K562 (cell line): ENCODE measurements at regions not wholly inside any gene's neighbourhood (a gene's known extent, or its start where the extent isn't known, plus 50 kb on each side); places are given as distances from the start of the nearest gene placed in this dataset.

Source experiments
- ATAC-seq: fragments of 200-7000 bp; cut with Tn5 transposase; 3 replicates; pipeline ENCODE4 v1.9.1; 2020; ENCODE audit warnings: moderate library complexity
- BruUV-seq: library from RNA; stranded (reverse); fragments of 400-500 nt; replicated peaks from 2 replicates; lab custom pipeline; 2021; lab: Mats Ljungman, UMichigan
- CTCF ChIA-PET: fragments of 300-600 bp; formaldehyde crosslinking; extraction: SDS; loops from one replicate; lab custom pipeline; 2021; ENCODE audit warnings: low intra/inter-chr PET ratio; lab: Yijun Ruan, JAX
- POLR2A ChIA-PET: fragments of 300-600, 350-650 bp; sonication (Branson Sonifier 250); formaldehyde crosslinking; extraction: SDS; loops from one replicate; lab custom pipeline; 2021; ENCODE audit warnings: antibody characterized with exemption, inconsistent platforms; lab: Yijun Ruan, JAX
- DNase-seq, 4 experiments: peaks; one replicate each; pipeline versions ENCODE4 v3.0.0 to v3.0.0-alpha.2; 2011 to 2018; ENCODE audit warnings: low spot score in 3 of 4, mixed read lengths in 3 of 4; ENCODE audit errors: extremely low read depth in 1 of 4
- FAIRE-seq: peaks from 2 replicates; lab custom pipeline; 2011; peaks lifted over from hg19 to GRCh38; lab: Jason Lieb, UNC
- H2AFZ ChIP-seq: 2 replicates; pipeline ENCODE4 v1.6.0; 2011; ENCODE audit warnings: low read depth, low read length, control low read depth, inconsistent platforms
- H3K27ac ChIP-seq: fragments of 200-600 bp; 3 replicates; pipeline ENCODE4 v1.8.0; 2011; ENCODE audit warnings: low read depth, mild to moderate bottlenecking, control low read depth, inconsistent platforms, low read length, moderate library complexity, mixed read lengths; ENCODE audit errors: extremely low read depth
- H3K27me3 ChIP-seq, 2 experiments: fragments of 300-600 bp in 1 of 2; 2 replicates in 1 of 2; 3 replicates in 1 of 2; pipeline versions ENCODE4 v1.6.0 to v1.8.0; 2011; ENCODE audit warnings: inconsistent platforms in 2 of 2, low read length in 2 of 2, mild to moderate bottlenecking in 1 of 2, mixed read lengths in 1 of 2, moderate library complexity in 1 of 2; ENCODE audit not compliant: control insufficient read depth in 2 of 2, insufficient read depth in 2 of 2
- H3K36me3 ChIP-seq: fragments of 300-600 bp; 3 replicates; pipeline ENCODE4 v1.8.0; 2011; ENCODE audit warnings: mild to moderate bottlenecking, low read length, inconsistent platforms; ENCODE audit not compliant: control insufficient read depth, insufficient read depth
- H3K4me1 ChIP-seq, 2 experiments: fragments of 200-600 bp in 1 of 2; replicated peaks in 1 of 2; 2 replicates in 1 of 2; 3 replicates in 1 of 2; pipeline versions ENCODE4 v1.5.1 to v1.8.0; 2011; ENCODE audit warnings: inconsistent platforms in 2 of 2, low read length in 2 of 2, mild to moderate bottlenecking in 1 of 2, mixed read lengths in 1 of 2, moderate library complexity in 1 of 2; ENCODE audit not compliant: control insufficient read depth in 2 of 2, insufficient read depth in 2 of 2
- H3K4me2 ChIP-seq: 2 replicates; pipeline ENCODE4 v1.6.1; 2011; ENCODE audit warnings: low read length, control low read depth, inconsistent platforms, mixed read lengths; ENCODE audit not compliant: insufficient read depth
- H3K4me3 ChIP-seq: fragments of 200-600 bp; sonication (generic), shearing (Covaris generic); 2 replicates; pipeline ENCODE4 v1.5.1; 2016; ENCODE audit warnings: control low read depth, inconsistent platforms
- H3K79me2 ChIP-seq: fragments of 200-600 bp; 3 replicates; pipeline ENCODE4 v1.8.0; 2011; ENCODE audit warnings: low read length, inconsistent platforms; ENCODE audit not compliant: control insufficient read depth, insufficient read depth
- H3K9ac ChIP-seq, 2 experiments: 2 replicates each; pipeline versions ENCODE4 v1.6.0 to v1.6.1; 2011; ENCODE audit warnings: low read depth in 2 of 2, low read length in 2 of 2, control low read depth in 1 of 2, inconsistent platforms in 1 of 2, mild to moderate bottlenecking in 1 of 2, mixed read lengths in 1 of 2; ENCODE audit not compliant: insufficient read depth in 1 of 2
- H3K9me1 ChIP-seq: one replicate; pipeline ENCODE4 v1.6.0; 2011; ENCODE audit warnings: inconsistent platforms, mild to moderate bottlenecking, low read length, moderate library complexity; ENCODE audit not compliant: control insufficient read depth, insufficient read depth
- H3K9me3 ChIP-seq: replicated peaks from 2 replicates; pipeline ENCODE4 v1.5.1; 2011; ENCODE audit warnings: low read depth, low read length, inconsistent platforms; ENCODE audit not compliant: control insufficient read depth, insufficient read depth
- H4K20me1 ChIP-seq: replicated peaks from 2 replicates; pipeline ENCODE4 v1.6.1; 2011; ENCODE audit warnings: low read length, inconsistent platforms, mixed read lengths; ENCODE audit not compliant: control insufficient read depth, insufficient read depth
- CBFA2T2 ChIP-seq: fragments of 450-650 bp; conservative IDR thresholded peaks from 2 replicates; pipeline ENCODE4 v1.6.1; 2017; ENCODE audit warnings: mild to moderate bottlenecking
- HINFP ChIP-seq: fragments of 450-650 bp; conservative IDR thresholded peaks from 2 replicates; pipeline ENCODE4 v1.6.1; 2016; ENCODE audit warnings: missing genetic modification characterization, low read depth, mild to moderate bottlenecking, control low read depth, missing compliant biosample characterization
- MYBL2 ChIP-seq, 2 experiments: fragments of 450-650 bp in 1 of 2; sonication (generic) in 1 of 2; formaldehyde crosslinking in 1 of 2; IDR thresholded peaks; 2 replicates each; pipeline versions ENCODE4 v1.6.1 to v1.8.1; 2017 to 2022; ENCODE audit warnings: borderline replicate concordance in 1 of 2, inconsistent platforms in 1 of 2, low read depth in 1 of 2, mild to moderate bottlenecking in 1 of 2, missing genetic modification reagents in 1 of 2, moderate library complexity in 1 of 2
- MYC ChIP-seq, 2 experiments: fragments of 250-450 bp in 1 of 2; sonication (Bioruptor Pico) in 1 of 2; IDR thresholded peaks; 2 replicates each; pipeline versions ENCODE4 v1.5.1 to v1.6.1; 2012 to 2021; ENCODE audit warnings: low read depth in 2 of 2, borderline replicate concordance in 1 of 2, improper control_type of control experiment in 1 of 2, low read length in 1 of 2, mild to moderate bottlenecking in 1 of 2, moderate library complexity in 1 of 2
- NFRKB ChIP-seq: fragments of 450-650 bp; IDR thresholded peaks from 2 replicates; pipeline ENCODE4 v1.6.1; 2016; ENCODE audit warnings: low read depth
- RFX1 ChIP-seq: fragments of 450-650 bp; IDR thresholded peaks from 2 replicates; pipeline ENCODE4 v1.6.1; 2016; ENCODE audit warnings: mild to moderate bottlenecking, moderate library complexity
- SRF ChIP-seq, 2 experiments: fragments of 250-450, 450-650 bp in 1 of 2; sonication (Bioruptor Pico) in 1 of 2; sonication (generic) in 1 of 2; formaldehyde crosslinking; IDR thresholded peaks; 2 replicates each; pipeline versions ENCODE4 v1.5.0 to v1.5.1; 2020 to 2022; ENCODE audit warnings: mild to moderate bottlenecking in 1 of 2, missing genetic modification reagents in 1 of 2
- ZNF408 ChIP-seq: fragments of 250-450 bp; sonication (Bioruptor Pico); IDR thresholded peaks from 2 replicates; pipeline ENCODE4 v1.4.0; 2020; ENCODE audit warnings: low read depth, mild to moderate bottlenecking, moderate library complexity
- whole genome bisulfite sequencing: fragments of 100-300 bp; shearing (Covaris generic); methylation state at CpG from one replicate; pipeline ENCODE4 v1.1.6; 2016; ENCODE audit warnings: low coverage, mixed read lengths; ENCODE audit not compliant: insufficient coverage; ENCODE audit errors: missing lambda C conversion rate; 5-methylcytosine and 5-hydroxymethylcytosine counted together
- in situ Hi-C: fragments of 300-500 bp; cut with MboI; formaldehyde crosslinking; loops from 4 replicates; pipeline ENCODE4 v1.15.0; 2018; ENCODE audit warnings: inconsistent platforms, mixed read lengths
- intact Hi-C: fragments of 100-400 bp; cut with micrococcal nuclease; formaldehyde crosslinking; loops from 2 replicates; pipeline ENCODE4 v1.14.2; 2022

GRCh38 chr10:130393342-130393741 lies 257.2 kb downstream of the GLRX3 start:
- Histone ChIP-seq H3K27me3 (no peaks in the 10 kb centered on the region), H3K4me1 (no peaks in the 10 kb centered on the region), H3K79me2 (no peaks in the 10 kb centered on the region), H3K27ac (no peak overlapping the region), H2AFZ (no peak overlapping the region), H3K9me1 (no peaks in the 10 kb centered on the region), H3K9me3 (no peaks in the 10 kb centered on the region), H3K36me3 (no peaks in the 10 kb centered on the region), H4K20me1 (no peaks in the 10 kb centered on the region), H3K9ac (no peak overlapping the region), H3K4me2 (no peak overlapping the region)
- no TSS peak for BruUV-seq
- DNase-seq (no peak), ATAC-seq (no peak)
- ChIA-PET POLR2A (no interaction called here), CTCF (no interaction called here)
- 0% methylated on average over 4 of the region's 4 CpGs for WGBS
- intact Hi-C loops (no loop called here), in situ Hi-C loops (no loop called here)
- no peak for TF ChIP-seq NFRKB
- TF ChIP-seq MYBL2 (IDR thresholded peaks at IDR 0.05; ENCODE audit: low read depth) = no peak
- no peak for TF ChIP-seq MYBL2 (CRISPR knock-in tag; IDR thresholded peaks at IDR 0.05; ENCODE audit: borderline replicate concordance)
- TF ChIP-seq, all 486 proteins: peak for 0
- H3K4me3 ChIP-seq = no peak overlapping the region
- no peak for FAIRE-seq

- no peak overlapping the region for H3K9ac ChIP-seq
- no peak overlapping the region for H2AFZ ChIP-seq
- TF ChIP-seq CBFA2T2 (no peak), SRF (CRISPR knock-in tag; IDR thresholded peaks at IDR 0.05) (no peak), RFX1 (no peak), ZNF408 (no peak), HINFP (no peak), MYC (IDR thresholded peaks at IDR 0.05; ENCODE audit: low read depth, low read length) (no peak), MYC (CRISPR knock-in tag; IDR thresholded peaks at IDR 0.05; ENCODE audit: borderline replicate concordance, low read depth) (no peak)
- DNase-seq = no peak
- in situ Hi-C loops = no loop called here
- H3K4me3 ChIP-seq = no peak overlapping the region
- H3K9me3 ChIP-seq = no peaks in the 10 kb centered on the region
- intact Hi-C loops = no loop called here
- ChIA-PET CTCF (no interaction called here), POLR2A (no interaction called here)
- ATAC-seq = no peak
- no peaks in the 10 kb centered on the region for H3K79me2 ChIP-seq
- H3K27ac ChIP-seq = no peak overlapping the region
- H3K4me1 ChIP-seq = no peaks in the 10 kb centered on the region
- no TSS peak for BruUV-seq
- no peak for FAIRE-seq
- H3K27me3 ChIP-seq = no peaks in the 10 kb centered on the region
- H3K4me2 ChIP-seq = no peak overlapping the region
- no peaks in the 10 kb centered on the region for H3K36me3 ChIP-seq
- no peaks in the 10 kb centered on the region for H3K9me1 ChIP-seq
- 3% methylated on average over 3 of the region's 7 CpGs for WGBS
- no peaks in the 10 kb centered on the region for H4K20me1 ChIP-seq
Observed at GRCh38 chr10:130394832-130395231, 258.6 kb downstream of the GLRX3 start.
